Epithelial cell of esophagus (primary cell): ENCODE measurements at regions not wholly inside any gene's neighbourhood (a gene's known extent, or its start where the extent isn't known, plus 50 kb on each side); places are given as distances from the start of the nearest gene placed in this dataset.
A peak's percentile ranks its signal among the peaks of the same experiment; 100 is the strongest.

Experiments used
- DNase-seq: peaks from one replicate; pipeline ENCODE4 v3.0.0; 2010; ENCODE audit warnings: low read depth
- H3K4me3 ChIP-seq: 2 replicates; pipeline ENCODE4 v1.5.1; 2011; ENCODE audit warnings: mild to moderate bottlenecking, low read length, control low read depth
- TF ChIP-seq, protein P1 (sequence below): IDR thresholded peaks from 2 replicates; pipeline ENCODE4 v1.5.1; 2011; ENCODE audit warnings: low read depth, mild to moderate bottlenecking, low read length, control low read depth, inconsistent platforms; ENCODE audit not compliant: insufficient read depth; ENCODE audit errors: missing control alignments

DNA sequence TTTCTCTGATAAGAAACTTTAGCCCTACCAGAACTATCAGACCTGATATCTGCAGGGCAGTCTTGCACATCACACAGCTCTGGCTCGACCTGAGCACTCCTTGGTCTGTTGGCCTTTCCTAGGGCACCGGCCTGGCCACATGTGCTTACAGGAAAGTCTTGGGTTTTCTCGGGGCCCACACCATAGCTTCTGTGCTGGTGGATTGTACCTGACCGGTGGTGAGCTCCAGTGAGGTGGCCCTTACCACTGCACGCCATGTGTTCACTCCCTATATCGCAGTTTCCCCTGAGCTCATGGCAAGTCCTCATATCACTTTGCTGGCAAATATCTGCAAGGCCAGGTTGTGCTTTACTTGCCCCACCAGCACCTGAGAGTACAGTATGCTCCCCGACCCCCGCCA is 2637.4 kb downstream of the ARAP2 start:
- DNase-seq, result no peak
- H3K4me3 ChIP-seq, result no peak overlapping the region
- TF ChIP-seq, protein P1, sequence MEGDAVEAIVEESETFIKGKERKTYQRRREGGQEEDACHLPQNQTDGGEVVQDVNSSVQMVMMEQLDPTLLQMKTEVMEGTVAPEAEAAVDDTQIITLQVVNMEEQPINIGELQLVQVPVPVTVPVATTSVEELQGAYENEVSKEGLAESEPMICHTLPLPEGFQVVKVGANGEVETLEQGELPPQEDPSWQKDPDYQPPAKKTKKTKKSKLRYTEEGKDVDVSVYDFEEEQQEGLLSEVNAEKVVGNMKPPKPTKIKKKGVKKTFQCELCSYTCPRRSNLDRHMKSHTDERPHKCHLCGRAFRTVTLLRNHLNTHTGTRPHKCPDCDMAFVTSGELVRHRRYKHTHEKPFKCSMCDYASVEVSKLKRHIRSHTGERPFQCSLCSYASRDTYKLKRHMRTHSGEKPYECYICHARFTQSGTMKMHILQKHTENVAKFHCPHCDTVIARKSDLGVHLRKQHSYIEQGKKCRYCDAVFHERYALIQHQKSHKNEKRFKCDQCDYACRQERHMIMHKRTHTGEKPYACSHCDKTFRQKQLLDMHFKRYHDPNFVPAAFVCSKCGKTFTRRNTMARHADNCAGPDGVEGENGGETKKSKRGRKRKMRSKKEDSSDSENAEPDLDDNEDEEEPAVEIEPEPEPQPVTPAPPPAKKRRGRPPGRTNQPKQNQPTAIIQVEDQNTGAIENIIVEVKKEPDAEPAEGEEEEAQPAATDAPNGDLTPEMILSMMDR, result no peak

GRCh38 chr4:33616121-33616520 is 2628.2 kb downstream of the ARAP2 start:
- no peak overlapping the region for H3K4me3 ChIP-seq
- no peak for DNase-seq
- TF ChIP-seq, protein P1, result no peak

- TF ChIP-seq, protein P1, result peak; percentile 41
- peak; percentile 24 for DNase-seq
- no peak overlapping the region for H3K4me3 ChIP-seq
Measured at GRCh38 chr4:33625748-33626147, 2618.6 kb downstream of the ARAP2 start.

DNA sequence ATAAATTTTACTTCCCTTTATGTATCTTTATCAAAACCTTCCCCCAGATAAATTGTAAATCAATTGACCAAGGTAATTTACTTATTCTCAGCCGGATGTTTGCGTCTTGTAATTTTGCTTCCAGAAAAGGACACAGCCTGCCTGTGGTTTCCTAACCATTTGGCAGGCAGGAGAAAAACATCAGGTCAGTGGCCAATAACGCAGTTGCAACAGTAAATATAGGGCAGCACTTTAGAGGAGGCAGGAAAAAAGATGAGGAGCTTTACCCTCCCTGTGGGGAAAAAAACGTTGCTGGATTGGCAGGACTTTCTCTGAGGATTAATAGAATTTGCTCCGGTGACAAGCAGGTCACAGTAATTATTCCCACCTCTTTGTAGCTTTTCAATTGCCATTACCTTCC is 2618.1 kb downstream of the ARAP2 start:
- H3K4me3 ChIP-seq, result no peak overlapping the region
- no peak for DNase-seq
- TF ChIP-seq, protein P1, result no peak

GRCh38 chr4:33628296-33628695 is 2616.0 kb downstream of the ARAP2 start:
- H3K4me3 ChIP-seq, result no peak overlapping the region
- TF ChIP-seq, protein P1, result no peak
- DNase-seq, result no peak

GRCh38 chr4:33649015-33649414 is 2595.3 kb downstream of the ARAP2 start:
- H3K4me3 ChIP-seq, result no peak overlapping the region
- TF ChIP-seq, protein P1, result peak; percentile 82
- DNase-seq, result peak; percentile 60

- DNase-seq, result no peak
- TF ChIP-seq, protein P1, result no peak
- H3K4me3 ChIP-seq, result no peak overlapping the region
Measured at GRCh38 chr4:33649471-33649870, 2594.8 kb downstream of the ARAP2 start.
